ENCODE measurements at regions not wholly inside any gene's neighbourhood (a gene's known extent, or its start where the extent isn't known, plus 50 kb on each side); places are given as distances from the start of the nearest gene placed in this dataset.

GRCh38 chr6:103578115-103578514 is 1281.6 kb downstream of the HACE1 start (continued):
- TF ChIP-seq, protein P1, sequence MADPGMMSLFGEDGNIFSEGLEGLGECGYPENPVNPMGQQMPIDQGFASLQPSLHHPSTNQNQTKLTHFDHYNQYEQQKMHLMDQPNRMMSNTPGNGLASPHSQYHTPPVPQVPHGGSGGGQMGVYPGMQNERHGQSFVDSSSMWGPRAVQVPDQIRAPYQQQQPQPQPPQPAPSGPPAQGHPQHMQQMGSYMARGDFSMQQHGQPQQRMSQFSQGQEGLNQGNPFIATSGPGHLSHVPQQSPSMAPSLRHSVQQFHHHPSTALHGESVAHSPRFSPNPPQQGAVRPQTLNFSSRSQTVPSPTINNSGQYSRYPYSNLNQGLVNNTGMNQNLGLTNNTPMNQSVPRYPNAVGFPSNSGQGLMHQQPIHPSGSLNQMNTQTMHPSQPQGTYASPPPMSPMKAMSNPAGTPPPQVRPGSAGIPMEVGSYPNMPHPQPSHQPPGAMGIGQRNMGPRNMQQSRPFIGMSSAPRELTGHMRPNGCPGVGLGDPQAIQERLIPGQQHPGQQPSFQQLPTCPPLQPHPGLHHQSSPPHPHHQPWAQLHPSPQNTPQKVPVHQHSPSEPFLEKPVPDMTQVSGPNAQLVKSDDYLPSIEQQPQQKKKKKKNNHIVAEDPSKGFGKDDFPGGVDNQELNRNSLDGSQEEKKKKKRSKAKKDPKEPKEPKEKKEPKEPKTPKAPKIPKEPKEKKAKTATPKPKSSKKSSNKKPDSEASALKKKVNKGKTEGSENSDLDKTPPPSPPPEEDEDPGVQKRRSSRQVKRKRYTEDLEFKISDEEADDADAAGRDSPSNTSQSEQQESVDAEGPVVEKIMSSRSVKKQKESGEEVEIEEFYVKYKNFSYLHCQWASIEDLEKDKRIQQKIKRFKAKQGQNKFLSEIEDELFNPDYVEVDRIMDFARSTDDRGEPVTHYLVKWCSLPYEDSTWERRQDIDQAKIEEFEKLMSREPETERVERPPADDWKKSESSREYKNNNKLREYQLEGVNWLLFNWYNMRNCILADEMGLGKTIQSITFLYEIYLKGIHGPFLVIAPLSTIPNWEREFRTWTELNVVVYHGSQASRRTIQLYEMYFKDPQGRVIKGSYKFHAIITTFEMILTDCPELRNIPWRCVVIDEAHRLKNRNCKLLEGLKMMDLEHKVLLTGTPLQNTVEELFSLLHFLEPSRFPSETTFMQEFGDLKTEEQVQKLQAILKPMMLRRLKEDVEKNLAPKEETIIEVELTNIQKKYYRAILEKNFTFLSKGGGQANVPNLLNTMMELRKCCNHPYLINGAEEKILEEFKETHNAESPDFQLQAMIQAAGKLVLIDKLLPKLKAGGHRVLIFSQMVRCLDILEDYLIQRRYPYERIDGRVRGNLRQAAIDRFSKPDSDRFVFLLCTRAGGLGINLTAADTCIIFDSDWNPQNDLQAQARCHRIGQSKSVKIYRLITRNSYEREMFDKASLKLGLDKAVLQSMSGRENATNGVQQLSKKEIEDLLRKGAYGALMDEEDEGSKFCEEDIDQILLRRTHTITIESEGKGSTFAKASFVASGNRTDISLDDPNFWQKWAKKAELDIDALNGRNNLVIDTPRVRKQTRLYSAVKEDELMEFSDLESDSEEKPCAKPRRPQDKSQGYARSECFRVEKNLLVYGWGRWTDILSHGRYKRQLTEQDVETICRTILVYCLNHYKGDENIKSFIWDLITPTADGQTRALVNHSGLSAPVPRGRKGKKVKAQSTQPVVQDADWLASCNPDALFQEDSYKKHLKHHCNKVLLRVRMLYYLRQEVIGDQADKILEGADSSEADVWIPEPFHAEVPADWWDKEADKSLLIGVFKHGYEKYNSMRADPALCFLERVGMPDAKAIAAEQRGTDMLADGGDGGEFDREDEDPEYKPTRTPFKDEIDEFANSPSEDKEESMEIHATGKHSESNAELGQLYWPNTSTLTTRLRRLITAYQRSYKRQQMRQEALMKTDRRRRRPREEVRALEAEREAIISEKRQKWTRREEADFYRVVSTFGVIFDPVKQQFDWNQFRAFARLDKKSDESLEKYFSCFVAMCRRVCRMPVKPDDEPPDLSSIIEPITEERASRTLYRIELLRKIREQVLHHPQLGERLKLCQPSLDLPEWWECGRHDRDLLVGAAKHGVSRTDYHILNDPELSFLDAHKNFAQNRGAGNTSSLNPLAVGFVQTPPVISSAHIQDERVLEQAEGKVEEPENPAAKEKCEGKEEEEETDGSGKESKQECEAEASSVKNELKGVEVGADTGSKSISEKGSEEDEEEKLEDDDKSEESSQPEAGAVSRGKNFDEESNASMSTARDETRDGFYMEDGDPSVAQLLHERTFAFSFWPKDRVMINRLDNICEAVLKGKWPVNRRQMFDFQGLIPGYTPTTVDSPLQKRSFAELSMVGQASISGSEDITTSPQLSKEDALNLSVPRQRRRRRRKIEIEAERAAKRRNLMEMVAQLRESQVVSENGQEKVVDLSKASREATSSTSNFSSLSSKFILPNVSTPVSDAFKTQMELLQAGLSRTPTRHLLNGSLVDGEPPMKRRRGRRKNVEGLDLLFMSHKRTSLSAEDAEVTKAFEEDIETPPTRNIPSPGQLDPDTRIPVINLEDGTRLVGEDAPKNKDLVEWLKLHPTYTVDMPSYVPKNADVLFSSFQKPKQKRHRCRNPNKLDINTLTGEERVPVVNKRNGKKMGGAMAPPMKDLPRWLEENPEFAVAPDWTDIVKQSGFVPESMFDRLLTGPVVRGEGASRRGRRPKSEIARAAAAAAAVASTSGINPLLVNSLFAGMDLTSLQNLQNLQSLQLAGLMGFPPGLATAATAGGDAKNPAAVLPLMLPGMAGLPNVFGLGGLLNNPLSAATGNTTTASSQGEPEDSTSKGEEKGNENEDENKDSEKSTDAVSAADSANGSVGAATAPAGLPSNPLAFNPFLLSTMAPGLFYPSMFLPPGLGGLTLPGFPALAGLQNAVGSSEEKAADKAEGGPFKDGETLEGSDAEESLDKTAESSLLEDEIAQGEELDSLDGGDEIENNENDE (IDR thresholded peaks at IDR 0.05; ENCODE audit: insufficient replicate concordance, low read length) = no peak
- TF ChIP-seq, protein P2, sequence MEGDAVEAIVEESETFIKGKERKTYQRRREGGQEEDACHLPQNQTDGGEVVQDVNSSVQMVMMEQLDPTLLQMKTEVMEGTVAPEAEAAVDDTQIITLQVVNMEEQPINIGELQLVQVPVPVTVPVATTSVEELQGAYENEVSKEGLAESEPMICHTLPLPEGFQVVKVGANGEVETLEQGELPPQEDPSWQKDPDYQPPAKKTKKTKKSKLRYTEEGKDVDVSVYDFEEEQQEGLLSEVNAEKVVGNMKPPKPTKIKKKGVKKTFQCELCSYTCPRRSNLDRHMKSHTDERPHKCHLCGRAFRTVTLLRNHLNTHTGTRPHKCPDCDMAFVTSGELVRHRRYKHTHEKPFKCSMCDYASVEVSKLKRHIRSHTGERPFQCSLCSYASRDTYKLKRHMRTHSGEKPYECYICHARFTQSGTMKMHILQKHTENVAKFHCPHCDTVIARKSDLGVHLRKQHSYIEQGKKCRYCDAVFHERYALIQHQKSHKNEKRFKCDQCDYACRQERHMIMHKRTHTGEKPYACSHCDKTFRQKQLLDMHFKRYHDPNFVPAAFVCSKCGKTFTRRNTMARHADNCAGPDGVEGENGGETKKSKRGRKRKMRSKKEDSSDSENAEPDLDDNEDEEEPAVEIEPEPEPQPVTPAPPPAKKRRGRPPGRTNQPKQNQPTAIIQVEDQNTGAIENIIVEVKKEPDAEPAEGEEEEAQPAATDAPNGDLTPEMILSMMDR (IDR thresholded peaks at IDR 0.05; ENCODE audit: control extremely low read depth in 1 of 3, insufficient read depth in 1 of 3, low read depth in 1 of 3, low read length in 3 of 3) = no peak
- no peak for TF ChIP-seq CREB1 (IDR thresholded peaks at IDR 0.05)
- no peak for TF ChIP-seq TCF12 (IDR thresholded peaks at IDR 0.05; ENCODE audit: low read depth, low read length)
- TF ChIP-seq BCL11A (IDR thresholded peaks at IDR 0.05; ENCODE audit: low read depth in 2 of 2, low read length in 2 of 2) = no peak
- no peak for TF ChIP-seq BACH1 (IDR thresholded peaks at IDR 0.05; ENCODE audit: low read length)
- no peak for TF ChIP-seq CHD1 (IDR thresholded peaks at IDR 0.05; ENCODE audit: low read depth, low read length)

Measured in H1 (cell line).